ENCODE measurements at regions not wholly inside any gene's neighbourhood (a gene's known extent, or its start where the extent isn't known, plus 50 kb on each side); places are given as distances from the start of the nearest gene placed in this dataset.

GRCh38 chr20:63114693-63115311 is 101.1 kb downstream of the YTHDF1 start:
- H3K36me3 Mint-ChIP-seq (ENCODE audit: insufficient read depth, unreplicated experiment) = no peaks in the 10 kb centered on the region
- H3K27ac Mint-ChIP-seq (ENCODE audit: low read depth, unreplicated experiment) = no peak overlapping the region
- BruUV-seq (replicated peaks) = no TSS peak
- peaks cover 9% of the 10 kb centered on the region for H3K9me3 Mint-ChIP-seq (ENCODE audit: unreplicated experiment)
- POLR2A ChIA-PET = no interaction called here
- peaks cover 80% of the 10 kb centered on the region for H3K27me3 Mint-ChIP-seq (ENCODE audit: insufficient read depth, unreplicated experiment)
- no peak overlapping the region for H3K4me3 Mint-ChIP-seq (ENCODE audit: unreplicated experiment)
- intact Hi-C loops (cut with micrococcal nuclease) = no loop called here
- no peak for DNase-seq (ENCODE audit: unreplicated experiment)
- no peaks in the 10 kb centered on the region for H3K4me1 Mint-ChIP-seq (ENCODE audit: insufficient read depth, unreplicated experiment)
- CTCF ChIA-PET = no interaction called here
- TF ChIP-seq, protein P1, sequence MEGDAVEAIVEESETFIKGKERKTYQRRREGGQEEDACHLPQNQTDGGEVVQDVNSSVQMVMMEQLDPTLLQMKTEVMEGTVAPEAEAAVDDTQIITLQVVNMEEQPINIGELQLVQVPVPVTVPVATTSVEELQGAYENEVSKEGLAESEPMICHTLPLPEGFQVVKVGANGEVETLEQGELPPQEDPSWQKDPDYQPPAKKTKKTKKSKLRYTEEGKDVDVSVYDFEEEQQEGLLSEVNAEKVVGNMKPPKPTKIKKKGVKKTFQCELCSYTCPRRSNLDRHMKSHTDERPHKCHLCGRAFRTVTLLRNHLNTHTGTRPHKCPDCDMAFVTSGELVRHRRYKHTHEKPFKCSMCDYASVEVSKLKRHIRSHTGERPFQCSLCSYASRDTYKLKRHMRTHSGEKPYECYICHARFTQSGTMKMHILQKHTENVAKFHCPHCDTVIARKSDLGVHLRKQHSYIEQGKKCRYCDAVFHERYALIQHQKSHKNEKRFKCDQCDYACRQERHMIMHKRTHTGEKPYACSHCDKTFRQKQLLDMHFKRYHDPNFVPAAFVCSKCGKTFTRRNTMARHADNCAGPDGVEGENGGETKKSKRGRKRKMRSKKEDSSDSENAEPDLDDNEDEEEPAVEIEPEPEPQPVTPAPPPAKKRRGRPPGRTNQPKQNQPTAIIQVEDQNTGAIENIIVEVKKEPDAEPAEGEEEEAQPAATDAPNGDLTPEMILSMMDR (IDR thresholded peaks at IDR 0.05; ENCODE audit: unreplicated experiment) = no peak

DNA sequence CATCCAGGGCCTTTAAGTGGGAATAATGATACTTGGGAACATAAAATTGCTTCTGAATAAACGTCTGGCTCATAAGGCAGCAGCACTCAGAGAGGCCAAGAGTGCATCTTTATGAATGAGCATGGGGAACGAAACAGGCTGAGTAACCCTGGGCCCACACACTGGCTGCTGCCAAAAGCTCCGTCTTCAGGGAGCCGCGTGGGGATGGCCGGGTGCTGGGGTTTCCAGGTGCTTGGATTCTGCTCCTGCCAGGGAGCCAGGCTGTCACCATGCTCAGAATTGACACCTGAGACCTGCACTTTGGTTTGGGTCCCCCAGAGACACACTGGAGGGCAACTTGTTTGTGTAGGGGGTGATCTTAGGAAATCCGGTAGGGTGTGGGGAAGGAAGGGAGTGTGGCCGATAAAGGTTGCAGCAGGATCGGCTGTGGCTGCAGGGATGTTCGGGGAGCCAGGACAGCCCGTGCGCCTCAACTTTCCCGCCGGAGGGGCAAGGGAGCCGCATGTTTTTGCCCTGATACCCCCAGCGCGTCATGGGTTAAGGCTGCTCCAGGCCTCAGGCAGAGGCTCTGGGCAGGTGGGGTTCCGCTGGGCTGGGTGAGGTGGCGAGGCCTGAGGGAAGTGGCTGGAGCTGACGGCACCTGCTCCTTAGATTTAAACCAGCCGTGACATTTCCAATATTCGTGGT is 101.8 kb downstream of the YTHDF1 start:
- CTCF ChIA-PET = no interaction called here
- BruUV-seq (replicated peaks) = no TSS peak

DNA sequence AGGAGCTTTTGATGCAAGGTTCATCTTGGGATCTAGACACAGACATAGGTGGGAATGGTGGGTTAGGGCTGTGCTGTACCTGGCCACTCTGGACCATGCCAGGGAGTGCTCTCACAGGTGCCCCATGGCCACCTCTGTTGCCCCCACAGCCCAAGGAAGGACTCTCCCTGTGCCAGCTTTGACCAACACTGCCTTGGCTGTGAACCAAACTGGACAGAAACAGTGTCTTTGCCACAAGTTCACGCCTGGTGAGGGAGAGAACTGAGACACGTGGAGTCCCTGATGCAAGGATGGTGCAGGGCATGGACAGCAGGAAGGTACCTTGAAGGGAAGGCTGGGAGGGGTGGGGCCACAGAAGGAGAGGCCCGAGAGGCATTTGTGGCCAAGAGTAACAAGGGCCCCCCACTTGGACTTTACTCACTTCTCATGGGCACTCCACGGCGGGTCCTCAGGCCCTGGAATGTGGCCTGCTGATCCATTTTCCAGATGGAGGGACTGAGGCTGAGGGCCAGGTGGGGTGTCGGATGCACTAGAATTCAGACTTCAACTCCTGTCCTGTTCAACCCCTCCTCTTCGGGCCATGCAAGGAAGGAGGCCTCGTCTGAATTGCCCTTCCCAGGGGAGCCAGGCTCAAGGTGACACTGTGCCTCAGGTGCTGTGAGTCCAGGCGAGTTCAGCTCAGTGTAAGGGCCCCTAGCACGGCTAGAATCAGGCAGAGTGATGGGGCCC is 103.3 kb downstream of the YTHDF1 start:
- intact Hi-C loops (cut with micrococcal nuclease) = no loop called here
- Mint-ChIP-seq H3K4me1 (ENCODE audit: insufficient read depth, unreplicated experiment) (no peaks in the 10 kb centered on the region), H3K4me3 (ENCODE audit: unreplicated experiment) (no peak overlapping the region), H3K27me3 (ENCODE audit: insufficient read depth, unreplicated experiment) (peaks cover 73% of the 10 kb centered on the region), H3K27ac (ENCODE audit: low read depth, unreplicated experiment) (no peak overlapping the region), H3K9me3 (ENCODE audit: unreplicated experiment) (peaks cover 16% of the 10 kb centered on the region), H3K36me3 (ENCODE audit: insufficient read depth, unreplicated experiment) (no peaks in the 10 kb centered on the region)
- TF ChIP-seq, protein P1 (IDR thresholded peaks at IDR 0.05; ENCODE audit: unreplicated experiment) = no peak
- no peak for DNase-seq (ENCODE audit: unreplicated experiment)
- no TSS peak for BruUV-seq (replicated peaks)
- POLR2A ChIA-PET = no interaction called here
- CTCF ChIA-PET = interaction anchor here (0.7 to 1.0 kb wide), 2 partner anchors 57 to 217 kb away, joined by 3 read pairs; no protein-coding TSS in a partner anchor

More for the DNA sequence above, 101.8 kb downstream of the YTHDF1 start:
- H3K9me3 Mint-ChIP-seq (ENCODE audit: unreplicated experiment) = peaks cover 9% of the 10 kb centered on the region
- H3K4me3 Mint-ChIP-seq (ENCODE audit: unreplicated experiment) = no peak overlapping the region
- TF ChIP-seq, protein P1 (IDR thresholded peaks at IDR 0.05; ENCODE audit: unreplicated experiment) = no peak
- H3K4me1 Mint-ChIP-seq (ENCODE audit: insufficient read depth, unreplicated experiment) = no peaks in the 10 kb centered on the region
- intact Hi-C loops (cut with micrococcal nuclease) = no loop called here
- no peak for DNase-seq (ENCODE audit: unreplicated experiment)
- no peaks in the 10 kb centered on the region for H3K36me3 Mint-ChIP-seq (ENCODE audit: insufficient read depth, unreplicated experiment)
- H3K27me3 Mint-ChIP-seq (ENCODE audit: insufficient read depth, unreplicated experiment) = peaks cover 80% of the 10 kb centered on the region
- POLR2A ChIA-PET = no interaction called here
- no peak overlapping the region for H3K27ac Mint-ChIP-seq (ENCODE audit: low read depth, unreplicated experiment)

DNA sequence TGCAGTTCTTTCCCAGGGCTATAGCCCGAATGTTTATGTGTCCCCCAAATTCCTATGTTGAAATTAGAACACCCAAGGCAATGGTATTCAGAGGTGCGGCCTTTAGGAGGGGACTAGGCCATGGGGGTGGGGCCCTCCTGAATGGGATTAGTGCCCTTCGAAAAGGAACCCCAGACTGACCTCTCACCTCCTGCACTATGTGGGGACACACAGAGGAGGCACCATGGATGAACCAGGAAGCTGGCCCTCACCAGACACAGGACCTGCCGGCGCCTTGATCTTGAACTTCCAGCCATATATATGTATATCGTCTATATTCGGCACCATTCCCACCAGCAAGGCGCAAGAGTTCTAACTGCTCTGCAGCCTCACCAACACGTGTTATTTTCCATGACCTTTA is 101.5 kb upstream of the BHLHE23 start:
- ChIA-PET CTCF (no interaction called here), POLR2A (no interaction called here)
- H3K27me3 Mint-ChIP-seq (ENCODE audit: insufficient read depth, unreplicated experiment) = peaks cover 34% of the 10 kb centered on the region

More for the DNA sequence above, 101.5 kb upstream of the BHLHE23 start:
- no peak overlapping the region for H3K27ac Mint-ChIP-seq (ENCODE audit: low read depth, unreplicated experiment)
- H3K36me3 Mint-ChIP-seq (ENCODE audit: insufficient read depth, unreplicated experiment) = no peaks in the 10 kb centered on the region
- peaks cover 16% of the 10 kb centered on the region for H3K9me3 Mint-ChIP-seq (ENCODE audit: unreplicated experiment)
- no TSS peak for BruUV-seq (replicated peaks)
- no peaks in the 10 kb centered on the region for H3K4me1 Mint-ChIP-seq (ENCODE audit: insufficient read depth, unreplicated experiment)
- DNase-seq (ENCODE audit: unreplicated experiment) = no peak
- TF ChIP-seq, protein P1 (IDR thresholded peaks at IDR 0.05; ENCODE audit: unreplicated experiment) = no peak
- no peak overlapping the region for H3K4me3 Mint-ChIP-seq (ENCODE audit: unreplicated experiment)
- intact Hi-C loops (cut with micrococcal nuclease) = no loop called here
